Liver (tissue), 8 donors: ENCODE measurements at regions not wholly inside any gene's neighbourhood (a gene's known extent, or its start where the extent isn't known, plus 50 kb on each side); places are given as distances from the start of the nearest gene placed in this dataset.

Experiments used
- DNase-seq: peaks from one replicate; pipeline ENCODE4 v3.0.0-alpha.2; 2017; ENCODE audit warnings: low spot score
- H3K27ac ChIP-seq, 2 donors: one replicate each; pipeline ENCODE4 v1.7.0; 2013; ENCODE audit warnings: inconsistent platforms in 2 of 2, low read length in 2 of 2, control low read depth in 1 of 2, low read depth in 1 of 2, mild to moderate bottlenecking in 1 of 2
- H3K27me3 ChIP-seq, 4 donors: one replicate each; pipeline versions ENCODE4 v1.6.1 to v1.7.0; 2013; ENCODE audit warnings: low read length in 3 of 4, inconsistent platforms in 1 of 4, mild to moderate bottlenecking in 1 of 4, moderate library complexity in 1 of 4; ENCODE audit not compliant: control insufficient read depth in 4 of 4, insufficient read depth in 4 of 4
- H3K36me3 ChIP-seq, 4 donors: one replicate each; pipeline versions ENCODE4 v1.6.1 to v1.7.0; 2013; ENCODE audit warnings: low read length in 3 of 4, mild to moderate bottlenecking in 3 of 4, low read depth in 1 of 4, moderate library complexity in 1 of 4; ENCODE audit not compliant: control insufficient read depth in 4 of 4, insufficient read depth in 3 of 4
- H3K4me1 ChIP-seq, 4 donors: one replicate each; pipeline versions ENCODE4 v1.6.1 to v1.7.0; 2013; ENCODE audit warnings: low read length in 3 of 4, mild to moderate bottlenecking in 3 of 4, moderate library complexity in 1 of 4; ENCODE audit not compliant: control insufficient read depth in 4 of 4, insufficient read depth in 4 of 4
- H3K4me3 ChIP-seq, 3 donors: one replicate each; pipeline versions ENCODE4 v1.6.1 to v1.7.0; 2013; ENCODE audit warnings: low read length in 3 of 3, control low read depth in 1 of 3, low read depth in 1 of 3, mild to moderate bottlenecking in 1 of 3
- H3K9ac ChIP-seq, 2 donors: one replicate each; pipeline ENCODE4 v1.7.0; 2013; ENCODE audit warnings: low read length in 2 of 2, mild to moderate bottlenecking in 2 of 2, moderate library complexity in 2 of 2, control low read depth in 1 of 2, low read depth in 1 of 2
- H3K9me3 ChIP-seq, 4 donors: one replicate each; pipeline versions ENCODE4 v1.6.1 to v1.7.0; 2013; ENCODE audit warnings: low read length in 3 of 4; ENCODE audit not compliant: control insufficient read depth in 4 of 4
- CTCF ChIP-seq: fragments of 150-350 bp; IDR thresholded peaks from 2 replicates; pipeline ENCODE4 v1.5.1; 2017; ENCODE audit warnings: improper control_type of control experiment, low read depth, low read length; ENCODE audit not compliant: missing input control
- EGR1 ChIP-seq, 2 donors: IDR thresholded peaks; 2 replicates each; pipeline ENCODE4 v1.6.1; 2016 to 2018; ENCODE audit warnings: antibody characterized with exemption in 2 of 2, low read depth in 2 of 2
- FOXA1 ChIP-seq: IDR thresholded peaks from 2 replicates; pipeline ENCODE4 v1.6.1; 2016; ENCODE audit warnings: antibody characterized with exemption
- FOXA2 ChIP-seq: IDR thresholded peaks from 2 replicates; pipeline ENCODE4 v1.6.1; 2016; ENCODE audit warnings: antibody characterized with exemption
- GABPA ChIP-seq, 2 donors: IDR thresholded peaks in 1 of 2; conservative IDR thresholded peaks in 1 of 2; 2 replicates each; pipeline ENCODE4 v1.6.1; 2016; ENCODE audit warnings: antibody characterized with exemption in 2 of 2, mild to moderate bottlenecking in 1 of 2, moderate library complexity in 1 of 2
- HNF4A ChIP-seq, 2 donors: conservative IDR thresholded peaks; 2 replicates each; pipeline ENCODE4 v1.6.1; 2016; ENCODE audit warnings: antibody characterized with exemption in 2 of 2, mild to moderate bottlenecking in 2 of 2
- HNF4G ChIP-seq: IDR thresholded peaks from 2 replicates; pipeline ENCODE4 v1.6.1; 2016; ENCODE audit warnings: antibody characterized with exemption
- JUND ChIP-seq, 2 donors: IDR thresholded peaks; 2 replicates each; pipeline ENCODE4 v1.6.1; 2016; ENCODE audit warnings: antibody characterized with exemption in 2 of 2
- NR2F2 ChIP-seq: IDR thresholded peaks from 2 replicates; pipeline ENCODE4 v1.6.1; 2016; ENCODE audit warnings: antibody characterized with exemption
- REST ChIP-seq: IDR thresholded peaks from 2 replicates; pipeline ENCODE4 v1.6.1; 2016; ENCODE audit warnings: antibody characterized with exemption, mild to moderate bottlenecking
- RXRA ChIP-seq, 2 donors: IDR thresholded peaks; 2 replicates each; pipeline ENCODE4 v1.6.1; 2017 to 2018; ENCODE audit warnings: antibody characterized with exemption in 2 of 2, mild to moderate bottlenecking in 1 of 2
- SP1 ChIP-seq: IDR thresholded peaks from 2 replicates; pipeline ENCODE4 v1.6.1; 2018; ENCODE audit warnings: antibody characterized with exemption, mild to moderate bottlenecking
- TAF1 ChIP-seq: conservative IDR thresholded peaks from 2 replicates; pipeline ENCODE4 v1.6.1; 2016; ENCODE audit warnings: antibody characterized with exemption, mild to moderate bottlenecking
- YY1 ChIP-seq: IDR thresholded peaks from 2 replicates; pipeline ENCODE4 v1.6.1; 2016; ENCODE audit warnings: antibody characterized with exemption, mild to moderate bottlenecking
- WGBS: extraction: QIAGEN DNeasy Blood & Tissue Kit; methylation state at CpG from one replicate; pipeline ENCODE4 v1.1.7; 2013; 5-methylcytosine and 5-hydroxymethylcytosine counted together
- TF ChIP-seq, protein P1 (sequence below): IDR thresholded peaks from 2 replicates; pipeline ENCODE4 v1.6.1; 2016; ENCODE audit warnings: antibody characterized with exemption
- TF ChIP-seq, protein P2 (sequence below): IDR thresholded peaks from 2 replicates; pipeline ENCODE4 v1.6.1; 2016; ENCODE audit warnings: antibody characterized with exemption
- donor health status: healthy.
- donor health status: healthy.
- donor health status: healthy.
- donor health status: healthy.
- donor health status: healthy.

GRCh38 chr1:66455446-66455845 lies 78.5 kb upstream of the SGIP1 start:
- no peak overlapping the region for H3K27ac ChIP-seq
- H3K9me3 ChIP-seq = no peaks in the 10 kb centered on the region
- no peak overlapping the region for H3K4me3 ChIP-seq
- H3K9ac ChIP-seq = no peak overlapping the region
- DNase-seq = no peak
- no peaks in the 10 kb centered on the region for H3K4me1 ChIP-seq
- no peaks in the 10 kb centered on the region for H3K36me3 ChIP-seq
- H3K27me3 ChIP-seq = no peaks in the 10 kb centered on the region
- TF ChIP-seq FOXA2 (no peak), YY1 (no peak)
- TF ChIP-seq, protein P1, sequence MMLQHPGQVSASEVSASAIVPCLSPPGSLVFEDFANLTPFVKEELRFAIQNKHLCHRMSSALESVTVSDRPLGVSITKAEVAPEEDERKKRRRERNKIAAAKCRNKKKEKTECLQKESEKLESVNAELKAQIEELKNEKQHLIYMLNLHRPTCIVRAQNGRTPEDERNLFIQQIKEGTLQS = no peak
- 91% methylated on average over 2 of the region's 2 CpGs for WGBS

GRCh38 chr1:66460776-66461175 lies 73.2 kb upstream of the SGIP1 start:
- Histone ChIP-seq H3K9ac (no peak overlapping the region), H3K9me3 (no peaks in the 10 kb centered on the region), H3K36me3 (no peaks in the 10 kb centered on the region), H3K4me3 (no peak overlapping the region), H3K27ac (no peak overlapping the region), H3K4me1 (no peaks in the 10 kb centered on the region), H3K27me3 (no peaks in the 10 kb centered on the region)
- no peak for DNase-seq
- 84% methylated on average over 3 of the region's 3 CpGs for WGBS
- no peak for TF ChIP-seq RXRA (IDR thresholded peaks at IDR 0.05)
- TF ChIP-seq TAF1 = no peak
- no peak for TF ChIP-seq NR2F2
- no peak for TF ChIP-seq GABPA (IDR thresholded peaks at IDR 0.05 in 1 of 2, conservative IDR thresholded peaks at IDR 0.05 in 1 of 2)
- no peak for TF ChIP-seq EGR1 (IDR thresholded peaks at IDR 0.05; ENCODE audit: low read depth in 2 of 2)
- TF ChIP-seq FOXA2 = no peak
- no peak for TF ChIP-seq REST
- TF ChIP-seq SP1 = no peak
- TF ChIP-seq, protein P2, sequence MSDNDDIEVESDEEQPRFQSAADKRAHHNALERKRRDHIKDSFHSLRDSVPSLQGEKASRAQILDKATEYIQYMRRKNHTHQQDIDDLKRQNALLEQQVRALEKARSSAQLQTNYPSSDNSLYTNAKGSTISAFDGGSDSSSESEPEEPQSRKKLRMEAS = no peak
- no peak for TF ChIP-seq HNF4A (conservative IDR thresholded peaks at IDR 0.05)
- no peak for TF ChIP-seq HNF4G

- H3K27me3 ChIP-seq = no peaks in the 10 kb centered on the region
- H3K4me3 ChIP-seq = no peak overlapping the region
- no peaks in the 10 kb centered on the region for H3K9me3 ChIP-seq
These were observed 71.6 kb upstream of the SGIP1 start for GRCh38 chr1:66462313-66462712.

More at GRCh38 chr1:66462313-66462712, 71.6 kb upstream of the SGIP1 start:
- WGBS = 91% methylated on average over 2 of the region's 2 CpGs
- H3K27ac ChIP-seq = no peak overlapping the region
- DNase-seq = no peak
- TF ChIP-seq FOXA1 = no peak
- no peak for TF ChIP-seq GABPA (IDR thresholded peaks at IDR 0.05 in 1 of 2, conservative IDR thresholded peaks at IDR 0.05 in 1 of 2)
- no peak for TF ChIP-seq REST
- no peak for TF ChIP-seq NR2F2
- no peak for TF ChIP-seq HNF4G
- no peak for TF ChIP-seq SP1
- TF ChIP-seq CTCF = no peak
- TF ChIP-seq, protein P1 = no peak
- TF ChIP-seq, protein P2 = no peak
- no peak for TF ChIP-seq JUND (IDR thresholded peaks at IDR 0.05)
- no peak for TF ChIP-seq RXRA (IDR thresholded peaks at IDR 0.05)
- no peak for TF ChIP-seq EGR1 (IDR thresholded peaks at IDR 0.05; ENCODE audit: low read depth in 2 of 2)
- TF ChIP-seq YY1 = no peak
- H3K4me1 ChIP-seq = no peaks in the 10 kb centered on the region
- H3K36me3 ChIP-seq = no peaks in the 10 kb centered on the region
- H3K9ac ChIP-seq = no peak overlapping the region
